ENCODE measurements at regions not wholly inside any gene's neighbourhood (a gene's known extent, or its start where the extent isn't known, plus 50 kb on each side); places are given as distances from the start of the nearest gene placed in this dataset.
"Not testable (repeated sequence)": the region's sequence is repeated elsewhere in the genome, so short reads cannot be mapped to it uniquely, and the experiment has no call there.

- DNase-seq = no peak
Measured at GRCh38 chr6:128738112-128738511, 144.8 kb upstream of the LAMA2 start.

GRCh38 chr6:128736780-128737179 lies 146.2 kb upstream of the LAMA2 start:
- DNase-seq = no peak

GRCh38 chr6:128731249-128732165 lies 151.4 kb upstream of the LAMA2 start:
- DNase-seq = peak in 1 of 2 donors; percentile 17

- DNase-seq = no peak
Measured at GRCh38 chr6:128727500-128727899, 155.4 kb upstream of the LAMA2 start.

- DNase-seq = peak; percentile 15 to 20
Measured at GRCh38 chr6:128725271-128726233, 157.4 kb upstream of the LAMA2 start.

GRCh38 chr6:128724738-128725137 lies 158.2 kb upstream of the LAMA2 start:
- DNase-seq = no peak

- DNase-seq = no peak
Measured at GRCh38 chr6:128723667-128724066, 159.3 kb upstream of the LAMA2 start.

- no peak for DNase-seq
Measured at GRCh38 chr6:128720891-128721290, 162.0 kb upstream of the LAMA2 start.

- DNase-seq = no peak
Measured at GRCh38 chr6:128719786-128720185, 163.2 kb upstream of the LAMA2 start.

GRCh38 chr6:128713461-128713860 lies 169.5 kb upstream of the LAMA2 start:
- DNase-seq = no peak

GRCh38 chr6:128712898-128713297 lies 170.0 kb upstream of the LAMA2 start:
- DNase-seq = no peak

- DNase-seq = no peak
Measured at GRCh38 chr6:128711149-128711548, 171.8 kb upstream of the LAMA2 start.

- DNase-seq = no peak
Measured at GRCh38 chr6:128710315-128710714, 172.6 kb upstream of the LAMA2 start.

GRCh38 chr6:128704601-128705000 lies 178.3 kb upstream of the LAMA2 start:
- DNase-seq = no peak

- not testable (repeated sequence) for DNase-seq
Measured at GRCh38 chr6:128703794-128704193, 179.1 kb upstream of the LAMA2 start.

- no peak for DNase-seq
Measured at GRCh38 chr6:128696691-128697689, 176.6 kb upstream of the PTPRK start.

- DNase-seq = no peak
Measured at GRCh38 chr6:128694303-128695009, 174.1 kb upstream of the PTPRK start.

- no peak for DNase-seq
Measured at GRCh38 chr6:128690063-128690462, 169.7 kb upstream of the PTPRK start.

- DNase-seq = no peak
Measured at GRCh38 chr6:128686084-128686483, 165.7 kb upstream of the PTPRK start.

GRCh38 chr6:128676456-128676855 lies 156.1 kb upstream of the PTPRK start:
- DNase-seq = no peak

GRCh38 chr6:128672023-128672422 lies 151.6 kb upstream of the PTPRK start:
- DNase-seq = no peak
